ENCODE measurements at regions not wholly inside any gene's neighbourhood (a gene's known extent, or its start where the extent isn't known, plus 50 kb on each side); places are given as distances from the start of the nearest gene placed in this dataset.

DNA sequence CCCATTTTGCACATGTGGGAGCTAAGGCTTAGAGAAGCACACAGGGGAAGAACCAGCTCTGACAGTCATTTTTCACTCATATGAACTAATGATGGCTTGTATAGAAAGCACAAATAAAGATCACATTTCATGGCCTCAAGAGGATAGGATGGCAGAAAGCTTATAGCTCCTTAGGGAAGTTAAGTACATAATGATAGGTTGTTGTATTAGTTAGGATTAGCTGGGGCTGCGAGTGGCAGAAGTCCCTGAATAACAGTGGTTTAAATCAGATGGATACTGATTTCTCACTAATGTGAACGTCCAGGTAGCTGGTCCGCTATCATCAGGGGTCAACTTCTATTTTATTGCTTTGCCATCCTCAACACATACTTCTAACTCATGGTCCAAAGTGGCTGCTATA is 284.0 kb downstream of the RPS6KC1 start:
- no peak overlapping the region for H3K9ac ChIP-seq (ENCODE audit: low read length)
- H2AFZ ChIP-seq (ENCODE audit: low read length) = no peak overlapping the region
- intact Hi-C loops (cut with micrococcal nuclease) = no loop called here
- no peak overlapping the region for H3K4me2 ChIP-seq (ENCODE audit: low read length)
- DNase-seq = no peak
- no peaks in the 10 kb centered on the region for H3K9me2 ChIP-seq (replicated peaks; ENCODE audit: low read length)
- no peak overlapping the region for H3K27ac ChIP-seq (ENCODE audit: low read length)
- H3F3A ChIP-seq (ENCODE audit: low read length, unreplicated experiment) = no peaks in the 10 kb centered on the region
- no TSS peak for BruUV-seq (replicated peaks)
- H3K27me3 ChIP-seq (ENCODE audit: low read length) = peaks cover 60% of the 10 kb centered on the region
- no peak for ATAC-seq
- H3K36me3 ChIP-seq (ENCODE audit: low read depth, low read length) = no peaks in the 10 kb centered on the region
- H4K20me1 ChIP-seq (ENCODE audit: low read length) = no peaks in the 10 kb centered on the region
- ChIA-PET POLR2A (ENCODE audit: unreplicated experiment) (no interaction called here), CTCF (no interaction called here)
- H3K4me3 ChIP-seq (ENCODE audit: low read length) = no peak overlapping the region
- no peaks in the 10 kb centered on the region for H3K9me3 ChIP-seq (ENCODE audit: low read length)
- TF ChIP-seq, protein P1, sequence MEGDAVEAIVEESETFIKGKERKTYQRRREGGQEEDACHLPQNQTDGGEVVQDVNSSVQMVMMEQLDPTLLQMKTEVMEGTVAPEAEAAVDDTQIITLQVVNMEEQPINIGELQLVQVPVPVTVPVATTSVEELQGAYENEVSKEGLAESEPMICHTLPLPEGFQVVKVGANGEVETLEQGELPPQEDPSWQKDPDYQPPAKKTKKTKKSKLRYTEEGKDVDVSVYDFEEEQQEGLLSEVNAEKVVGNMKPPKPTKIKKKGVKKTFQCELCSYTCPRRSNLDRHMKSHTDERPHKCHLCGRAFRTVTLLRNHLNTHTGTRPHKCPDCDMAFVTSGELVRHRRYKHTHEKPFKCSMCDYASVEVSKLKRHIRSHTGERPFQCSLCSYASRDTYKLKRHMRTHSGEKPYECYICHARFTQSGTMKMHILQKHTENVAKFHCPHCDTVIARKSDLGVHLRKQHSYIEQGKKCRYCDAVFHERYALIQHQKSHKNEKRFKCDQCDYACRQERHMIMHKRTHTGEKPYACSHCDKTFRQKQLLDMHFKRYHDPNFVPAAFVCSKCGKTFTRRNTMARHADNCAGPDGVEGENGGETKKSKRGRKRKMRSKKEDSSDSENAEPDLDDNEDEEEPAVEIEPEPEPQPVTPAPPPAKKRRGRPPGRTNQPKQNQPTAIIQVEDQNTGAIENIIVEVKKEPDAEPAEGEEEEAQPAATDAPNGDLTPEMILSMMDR (conservative IDR thresholded peaks at IDR 0.05; ENCODE audit: low read depth, low read length) = no peak
- TF ChIP-seq EZH2 (IDR thresholded peaks at IDR 0.05; ENCODE audit: low read length, unreplicated experiment) = no peak
- TF ChIP-seq EZH2phosphoT487 (IDR thresholded peaks at IDR 0.05; ENCODE audit: borderline replicate concordance, low read length) = no peak
- no peaks in the 10 kb centered on the region for H3K4me1 ChIP-seq (ENCODE audit: insufficient read depth, low read length)
- H3K79me2 ChIP-seq (ENCODE audit: low read length) = no peaks in the 10 kb centered on the region

- Histone ChIP-seq H3K4me3 (ENCODE audit: low read length) (no peak overlapping the region), H4K20me1 (ENCODE audit: low read length) (no peaks in the 10 kb centered on the region), H3K9me2 (replicated peaks; ENCODE audit: low read length) (no peaks in the 10 kb centered on the region), H3K27me3 (ENCODE audit: low read length) (peaks cover 44% of the 10 kb centered on the region), H3K4me1 (ENCODE audit: insufficient read depth, low read length) (no peaks in the 10 kb centered on the region), H2AFZ (ENCODE audit: low read length) (no peak overlapping the region), H3K9me3 (ENCODE audit: low read length) (no peaks in the 10 kb centered on the region), H3K79me2 (ENCODE audit: low read length) (no peaks in the 10 kb centered on the region), H3K36me3 (ENCODE audit: low read depth, low read length) (no peaks in the 10 kb centered on the region), H3K9ac (ENCODE audit: low read length) (no peak overlapping the region), H3K4me2 (ENCODE audit: low read length) (no peak overlapping the region), H3K27ac (ENCODE audit: low read length) (no peak overlapping the region), H3F3A (ENCODE audit: low read length, unreplicated experiment) (no peaks in the 10 kb centered on the region)
- CTCF ChIA-PET = no interaction called here
- TF ChIP-seq EZH2phosphoT487 (IDR thresholded peaks at IDR 0.05; ENCODE audit: borderline replicate concordance, low read length) = no peak
- TF ChIP-seq EZH2 (IDR thresholded peaks at IDR 0.05; ENCODE audit: low read length, unreplicated experiment) = no peak
- TF ChIP-seq, protein P1 (conservative IDR thresholded peaks at IDR 0.05; ENCODE audit: low read depth, low read length) = no peak
- DNase-seq (no peak), ATAC-seq (no peak)
- POLR2A ChIA-PET (ENCODE audit: unreplicated experiment) = no interaction called here
- BruUV-seq (replicated peaks) = no TSS peak
- intact Hi-C loops (cut with micrococcal nuclease) = no loop called here
Measured at GRCh38 chr1:213337025-213337678, 286.1 kb downstream of the RPS6KC1 start.

- Histone ChIP-seq H3K79me2 (ENCODE audit: low read length) (no peaks in the 10 kb centered on the region), H2AFZ (ENCODE audit: low read length) (no peak overlapping the region), H3F3A (ENCODE audit: low read length, unreplicated experiment) (no peaks in the 10 kb centered on the region), H3K9ac (ENCODE audit: low read length) (no peak overlapping the region), H3K4me1 (ENCODE audit: insufficient read depth, low read length) (no peaks in the 10 kb centered on the region), H4K20me1 (ENCODE audit: low read length) (no peaks in the 10 kb centered on the region), H3K27ac (ENCODE audit: low read length) (no peak overlapping the region), H3K9me3 (ENCODE audit: low read length) (no peaks in the 10 kb centered on the region), H3K36me3 (ENCODE audit: low read depth, low read length) (no peaks in the 10 kb centered on the region), H3K4me3 (ENCODE audit: low read length) (no peak overlapping the region), H3K27me3 (ENCODE audit: low read length) (peaks cover 30% of the 10 kb centered on the region), H3K9me2 (replicated peaks; ENCODE audit: low read length) (no peaks in the 10 kb centered on the region), H3K4me2 (ENCODE audit: low read length) (no peak overlapping the region)
- CTCF ChIA-PET = no interaction called here
- no peak for DNase-seq
- no peak for ATAC-seq
- intact Hi-C loops (cut with micrococcal nuclease) = no loop called here
- no TSS peak for BruUV-seq (replicated peaks)
- POLR2A ChIA-PET (ENCODE audit: unreplicated experiment) = no interaction called here
- TF ChIP-seq EZH2phosphoT487 (IDR thresholded peaks at IDR 0.05; ENCODE audit: borderline replicate concordance, low read length) = no peak
- TF ChIP-seq EZH2 (IDR thresholded peaks at IDR 0.05; ENCODE audit: low read length, unreplicated experiment) = no peak
- TF ChIP-seq, protein P1 (conservative IDR thresholded peaks at IDR 0.05; ENCODE audit: low read depth, low read length) = no peak
Measured at GRCh38 chr1:213340593-213340992, 289.6 kb downstream of the RPS6KC1 start.

Measured in PC-3 (cell line).